Calu3 (cell line): ENCODE measurements at regions not wholly inside any gene's neighbourhood (a gene's known extent, or its start where the extent isn't known, plus 50 kb on each side); places are given as distances from the start of the nearest gene placed in this dataset.
"Not testable (repeated sequence)": the region's sequence is repeated elsewhere in the genome, so short reads cannot be mapped to it uniquely, and the experiment has no call there.

Experiments used
- BruUV-seq: library from RNA; stranded (reverse); fragments of 400-500 nt; replicated peaks from 2 replicates; lab custom pipeline; 2021; lab: Mats Ljungman, UMichigan
- CTCF ChIA-PET: fragments of 300-600 bp; sonication (Branson Sonifier 250); formaldehyde crosslinking; loops from one replicate; lab custom pipeline; 2022; ENCODE audit warnings: antibody characterized with exemption; lab: Charles Lee
- DNase-seq: peaks from one replicate; pipeline ENCODE4 v3.0.0; 2022
- H3K27ac Mint-ChIP-seq: one replicate; pipeline ENCODE4 v1.8.0; 2022; ENCODE audit warnings: mixed read lengths; ENCODE audit not compliant: unreplicated experiment
- H3K27me3 Mint-ChIP-seq: one replicate; pipeline ENCODE4 v1.8.0; 2022; ENCODE audit warnings: mixed read lengths; ENCODE audit not compliant: unreplicated experiment
- H3K36me3 Mint-ChIP-seq: one replicate; pipeline ENCODE4 v1.8.0; 2022; ENCODE audit warnings: mild to moderate bottlenecking, moderate library complexity, mixed read lengths; ENCODE audit not compliant: insufficient read depth, unreplicated experiment
- H3K4me1 Mint-ChIP-seq: one replicate; pipeline ENCODE4 v1.8.0; 2022; ENCODE audit warnings: mild to moderate bottlenecking, low read depth, mixed read lengths; ENCODE audit not compliant: unreplicated experiment
- H3K4me3 Mint-ChIP-seq: one replicate; pipeline ENCODE4 v1.8.0; 2022; ENCODE audit warnings: mild to moderate bottlenecking, low read depth, moderate library complexity, mixed read lengths; ENCODE audit not compliant: unreplicated experiment
- H3K9me3 Mint-ChIP-seq: one replicate; pipeline ENCODE4 v1.8.0; 2022; ENCODE audit warnings: low read depth, mixed read lengths; ENCODE audit not compliant: unreplicated experiment
- CTCF ChIP-seq: fragments of 200-600 bp; IDR thresholded peaks from one replicate; pipeline ENCODE4 v1.8.0; 2022; ENCODE audit warnings: antibody characterized with exemption; ENCODE audit not compliant: unreplicated experiment
- intact Hi-C: fragments of 100-400 bp; cut with micrococcal nuclease; formaldehyde crosslinking; loops from one replicate; pipeline ENCODE4 v1.10.0; 2022; ENCODE audit not compliant: unreplicated experiment

GRCh38 chr2:2899826-2900225 is 477.8 kb downstream of the EIPR1 start:
- CTCF ChIA-PET = interaction anchor here (0.6 kb wide), 1 partner anchor 395 kb away, joined by 4 read pairs; no protein-coding TSS in a partner anchor
- Mint-ChIP-seq H3K36me3 (no peaks in the 10 kb centered on the region), H3K27me3 (no peaks in the 10 kb centered on the region), H3K4me3 (no peak overlapping the region), H3K27ac (no peak overlapping the region), H3K4me1 (no peaks in the 10 kb centered on the region), H3K9me3 (peaks cover 8% of the 10 kb centered on the region)
- no peak for DNase-seq
- intact Hi-C loops = no loop called here
- no peak for TF ChIP-seq CTCF
- BruUV-seq = no TSS peak

- peaks cover 10% of the 10 kb centered on the region for H3K9me3 Mint-ChIP-seq
- no peaks in the 10 kb centered on the region for H3K4me1 Mint-ChIP-seq
- no peaks in the 10 kb centered on the region for H3K27me3 Mint-ChIP-seq
- H3K4me3 Mint-ChIP-seq = no peak overlapping the region
- intact Hi-C loops = no loop called here
- no TSS peak for BruUV-seq
- H3K27ac Mint-ChIP-seq = no peak overlapping the region
- H3K36me3 Mint-ChIP-seq = no peaks in the 10 kb centered on the region
- DNase-seq = no peak
- no peak for TF ChIP-seq CTCF
- CTCF ChIA-PET = no interaction called here
These were observed 478.9 kb downstream of the EIPR1 start for GRCh38 chr2:2898744-2899143.

GRCh38 chr2:2896643-2897042 is 481.0 kb downstream of the EIPR1 start:
- no peaks in the 10 kb centered on the region for H3K36me3 Mint-ChIP-seq
- H3K4me3 Mint-ChIP-seq = no peak overlapping the region
- intact Hi-C loops = no loop called here
- H3K4me1 Mint-ChIP-seq = no peaks in the 10 kb centered on the region
- CTCF ChIA-PET = no interaction called here
- BruUV-seq = no TSS peak
- H3K27ac Mint-ChIP-seq = no peak overlapping the region
- peaks cover 16% of the 10 kb centered on the region for H3K9me3 Mint-ChIP-seq
- no peak for DNase-seq
- TF ChIP-seq CTCF = no peak
- no peaks in the 10 kb centered on the region for H3K27me3 Mint-ChIP-seq

- peaks cover 16% of the 10 kb centered on the region for H3K9me3 Mint-ChIP-seq
- no peak for TF ChIP-seq CTCF
- H3K36me3 Mint-ChIP-seq = no peaks in the 10 kb centered on the region
- H3K4me1 Mint-ChIP-seq = no peaks in the 10 kb centered on the region
- intact Hi-C loops = no loop called here
- CTCF ChIA-PET = no interaction called here
- no peaks in the 10 kb centered on the region for H3K27me3 Mint-ChIP-seq
- BruUV-seq = no TSS peak
- no peak overlapping the region for H3K27ac Mint-ChIP-seq
- no peak for DNase-seq
- H3K4me3 Mint-ChIP-seq = no peak overlapping the region
These were observed 481.6 kb downstream of the EIPR1 start for GRCh38 chr2:2896011-2896410.

- CTCF ChIA-PET, H3K4me1 Mint-ChIP-seq, H3K27me3 Mint-ChIP-seq, H3K36me3 Mint-ChIP-seq, H3K27ac Mint-ChIP-seq, H3K4me3 Mint-ChIP-seq, intact Hi-C loops, BruUV-seq, DNase-seq: not testable (repeated sequence)
- peaks cover 21% of the 10 kb centered on the region for H3K9me3 Mint-ChIP-seq
These were observed 483.6 kb downstream of the EIPR1 start for GRCh38 chr2:2894011-2894410.
